SK-N-SH (cell line): ENCODE measurements at regions not wholly inside any gene's neighbourhood (a gene's known extent, or its start where the extent isn't known, plus 50 kb on each side); places are given as distances from the start of the nearest gene placed in this dataset.

Source experiments
- CTCF ChIA-PET: fragments of 300-600, 350-600 bp; formaldehyde crosslinking; extraction: SDS; loops from one replicate; lab custom pipeline; 2021; lab: Yijun Ruan, JAX
- POLR2A ChIA-PET: fragments of 350-600 bp; sonication (Branson Sonifier 250); formaldehyde crosslinking; extraction: SDS; loops from one replicate; lab custom pipeline; 2020; ENCODE audit warnings: antibody characterized with exemption, inconsistent platforms; lab: Yijun Ruan, JAX
- DNase-seq: peaks from one replicate; pipeline ENCODE4 v3.0.0; 2012
- H2AFZ ChIP-seq: fragments of 200-600 bp; sonication (generic); 2 replicates; pipeline ENCODE4 v1.8.1; 2016; ENCODE audit warnings: antibody characterized with exemption, mild to moderate bottlenecking, low read depth
- H3F3A ChIP-seq: fragments of 200-600 bp; sonication (generic); replicated peaks from 2 replicates; pipeline ENCODE3; 2016; ENCODE audit warnings: antibody characterized with exemption, mild to moderate bottlenecking; ENCODE audit not compliant: insufficient read depth
- H3K27ac ChIP-seq, 2 experiments: fragments of 200-500 bp in 1 of 2; fragments of 200-600 bp in 1 of 2; sonication (Bioruptor generic) in 1 of 2; sonication (generic), shearing (Covaris generic) in 1 of 2; 2 replicates each; pipeline versions ENCODE4 v1.5.1 to v1.6.1; 2014 to 2016; ENCODE audit warnings: low read depth in 2 of 2, inconsistent platforms in 1 of 2, low read length in 1 of 2, mild to moderate bottlenecking in 1 of 2, mixed read lengths in 1 of 2
- H3K27me3 ChIP-seq: fragments of 200-600 bp; sonication (generic), shearing (Covaris generic); 2 replicates; pipeline ENCODE4 v1.6.1; 2016; ENCODE audit warnings: mixed run types; ENCODE audit not compliant: insufficient read depth
- H3K36me3 ChIP-seq, 2 experiments: fragments of 200-500 bp in 1 of 2; fragments of 200-600 bp in 1 of 2; sonication (Bioruptor generic) in 1 of 2; sonication (generic) in 1 of 2; replicated peaks in 1 of 2; 2 replicates each; pipeline versions ENCODE3 to v1.5.1; 2014 to 2016; ENCODE audit warnings: low read length in 1 of 2, mild to moderate bottlenecking in 1 of 2; ENCODE audit not compliant: insufficient read depth in 2 of 2, control insufficient read depth in 1 of 2
- H3K4me1 ChIP-seq, 2 experiments: fragments of 200-500 bp in 1 of 2; fragments of 200-600 bp in 1 of 2; sonication (Bioruptor generic) in 1 of 2; sonication (generic), shearing (Covaris generic) in 1 of 2; 2 replicates each; pipeline versions ENCODE4 v1.5.1 to v1.6.1; 2014 to 2016; ENCODE audit warnings: low read depth in 1 of 2, low read length in 1 of 2, mixed run types in 1 of 2; ENCODE audit not compliant: insufficient read depth in 2 of 2, control insufficient read depth in 1 of 2
- H3K4me2 ChIP-seq: fragments of 200-600 bp; sonication (generic), shearing (Covaris generic); 2 replicates; pipeline ENCODE4 v1.6.1; 2017; ENCODE audit warnings: mixed run types
- H3K4me3 ChIP-seq, 2 experiments: fragments of 200-500 bp in 1 of 2; fragments of 200-600 bp in 1 of 2; sonication (Bioruptor generic) in 1 of 2; sonication (generic), shearing (Covaris generic) in 1 of 2; 2 replicates each; pipeline versions ENCODE4 v1.5.1 to v1.8.1; 2014 to 2016; ENCODE audit warnings: low read depth in 2 of 2, inconsistent platforms in 1 of 2, low read length in 1 of 2, mild to moderate bottlenecking in 1 of 2, mixed read lengths in 1 of 2, moderate library complexity in 1 of 2
- H3K79me2 ChIP-seq: fragments of 200-600 bp; sonication (generic); 2 replicates; pipeline ENCODE4 v1.8.1; 2017; ENCODE audit warnings: mild to moderate bottlenecking; ENCODE audit not compliant: insufficient read depth
- H3K9ac ChIP-seq: fragments of 200-600 bp; sonication (generic); 2 replicates; pipeline ENCODE4 v1.6.1; 2017; ENCODE audit warnings: mixed run types
- H3K9me2 ChIP-seq: fragments of 200-600 bp; sonication (generic); 2 replicates; pipeline ENCODE4 v1.6.1; 2017; ENCODE audit warnings: mixed run types
- H3K9me3 ChIP-seq: fragments of 200-600 bp; sonication (generic); 2 replicates; pipeline ENCODE4 v1.6.1; 2017; ENCODE audit warnings: mixed run types, mild to moderate bottlenecking, moderate library complexity
- H4K20me1 ChIP-seq: fragments of 200-600 bp; sonication (generic); 2 replicates; pipeline ENCODE4 v1.6.1; 2017; ENCODE audit warnings: mild to moderate bottlenecking, mixed run types; ENCODE audit not compliant: insufficient read depth
- ELF1 ChIP-seq: IDR thresholded peaks from 2 replicates; pipeline ENCODE4 v1.4.0; 2012
- EP300 ChIP-seq, 2 experiments: IDR thresholded peaks; 2 replicates each; pipeline versions ENCODE4 v1.4.0 to v1.6.1; 2012; ENCODE audit warnings: borderline replicate concordance in 1 of 2, low read depth in 1 of 2, low read length in 1 of 2
- FOSL2 ChIP-seq: IDR thresholded peaks from 2 replicates; pipeline ENCODE4 v1.4.0; 2012; ENCODE audit warnings: low read depth, mild to moderate bottlenecking, moderate library complexity, borderline replicate concordance
- JUND ChIP-seq: IDR thresholded peaks from 2 replicates; pipeline ENCODE4 v1.4.0; 2012
- MAX ChIP-seq: IDR thresholded peaks from 2 replicates; pipeline ENCODE4 v1.4.0; 2012; ENCODE audit warnings: low read depth
- MEF2A ChIP-seq: IDR thresholded peaks from 2 replicates; pipeline ENCODE4 v1.4.0; 2012; ENCODE audit warnings: low read depth, borderline replicate concordance
- SMC3 ChIP-seq: IDR thresholded peaks from 2 replicates; pipeline ENCODE4 v1.6.1; 2012; ENCODE audit warnings: low read depth, low read length, improper control_type of control experiment
- USF2 ChIP-seq: fragments of 150-350 bp; IDR thresholded peaks from 2 replicates; pipeline ENCODE4 v1.6.1; 2017; ENCODE audit warnings: antibody characterized with exemption, low read length, low read depth, borderline replicate concordance
- WGBS: methylation state at CpG from one replicate; pipeline ENCODE4 v1.1.6; 2017; ENCODE audit warnings: low lambda C conversion rate; 5-methylcytosine and 5-hydroxymethylcytosine counted together
- TF ChIP-seq, protein P1 (sequence below): IDR thresholded peaks from 2 replicates; pipeline ENCODE4; 2012
- TF ChIP-seq, protein P2 (sequence below): fragments of 150-350 bp; IDR thresholded peaks from 2 replicates; pipeline ENCODE4 v1.6.1; 2016; ENCODE audit warnings: mild to moderate bottlenecking, low read depth, low read length

DNA sequence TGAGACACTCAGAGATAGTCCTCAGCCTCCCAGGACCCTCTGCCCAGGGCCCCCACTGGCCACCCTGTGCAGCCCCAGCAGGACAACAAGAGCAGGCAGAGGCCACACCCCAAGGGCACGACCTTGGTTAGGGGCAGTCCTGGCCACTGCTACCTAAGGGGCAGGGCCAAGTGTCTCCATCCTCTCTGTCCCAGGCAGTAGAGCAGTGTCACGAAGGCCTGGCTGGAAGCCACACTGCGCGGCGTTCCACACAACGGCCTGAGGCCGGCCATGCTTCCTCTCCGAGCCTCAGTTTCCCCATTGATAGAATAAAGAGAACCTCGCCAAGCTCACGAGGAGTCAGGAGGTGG, 1074.3 kb downstream of the BRD1 start (continued):
- TF ChIP-seq FOSL2: no peak
- TF ChIP-seq MEF2A: no peak
- TF ChIP-seq MAX: no peak

- Histone ChIP-seq H3F3A (no peaks in the 10 kb centered on the region), H3K9me2 (no peaks in the 10 kb centered on the region), H3K27ac (no peak overlapping the region), H3K4me2 (no peak overlapping the region), H3K27me3 (no peaks in the 10 kb centered on the region), H3K4me1 (no peaks in the 10 kb centered on the region), H3K9ac (no peak overlapping the region), H4K20me1 (no peaks in the 10 kb centered on the region), H2AFZ (no peak overlapping the region), H3K79me2 (no peaks in the 10 kb centered on the region), H3K9me3 (no peaks in the 10 kb centered on the region), H3K36me3 (no peaks in the 10 kb centered on the region), H3K4me3 (no peak overlapping the region)
- ChIA-PET POLR2A (no interaction called here), CTCF (no interaction called here)
- TF ChIP-seq USF2 (no peak), EP300 (IDR thresholded peaks at IDR 0.05; ENCODE audit: borderline replicate concordance in 1 of 2, low read depth in 1 of 2, low read length in 1 of 2) (no peak), ELF1 (no peak), JUND (no peak), SMC3 (no peak)
- TF ChIP-seq, protein P1, sequence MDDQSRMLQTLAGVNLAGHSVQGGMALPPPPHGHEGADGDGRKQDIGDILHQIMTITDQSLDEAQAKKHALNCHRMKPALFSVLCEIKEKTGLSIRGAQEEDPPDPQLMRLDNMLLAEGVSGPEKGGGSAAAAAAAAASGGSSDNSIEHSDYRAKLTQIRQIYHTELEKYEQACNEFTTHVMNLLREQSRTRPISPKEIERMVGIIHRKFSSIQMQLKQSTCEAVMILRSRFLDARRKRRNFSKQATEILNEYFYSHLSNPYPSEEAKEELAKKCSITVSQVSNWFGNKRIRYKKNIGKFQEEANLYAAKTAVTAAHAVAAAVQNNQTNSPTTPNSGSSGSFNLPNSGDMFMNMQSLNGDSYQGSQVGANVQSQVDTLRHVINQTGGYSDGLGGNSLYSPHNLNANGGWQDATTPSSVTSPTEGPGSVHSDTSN: no peak
- TF ChIP-seq, protein P2, sequence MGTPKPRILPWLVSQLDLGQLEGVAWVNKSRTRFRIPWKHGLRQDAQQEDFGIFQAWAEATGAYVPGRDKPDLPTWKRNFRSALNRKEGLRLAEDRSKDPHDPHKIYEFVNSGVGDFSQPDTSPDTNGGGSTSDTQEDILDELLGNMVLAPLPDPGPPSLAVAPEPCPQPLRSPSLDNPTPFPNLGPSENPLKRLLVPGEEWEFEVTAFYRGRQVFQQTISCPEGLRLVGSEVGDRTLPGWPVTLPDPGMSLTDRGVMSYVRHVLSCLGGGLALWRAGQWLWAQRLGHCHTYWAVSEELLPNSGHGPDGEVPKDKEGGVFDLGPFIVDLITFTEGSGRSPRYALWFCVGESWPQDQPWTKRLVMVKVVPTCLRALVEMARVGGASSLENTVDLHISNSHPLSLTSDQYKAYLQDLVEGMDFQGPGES: no peak
- DNase-seq: no peak
- WGBS: 52% methylated on average over 12 of the region's 22 CpGs
These were observed 1075.0 kb downstream of the BRD1 start for GRCh38 chr22:48752451-48753380.
